ENCODE measurements at regions not wholly inside any gene's neighbourhood (a gene's known extent, or its start where the extent isn't known, plus 50 kb on each side); places are given as distances from the start of the nearest gene placed in this dataset.

- CTCF ChIA-PET, result no interaction called here
- H3K27ac ChIP-seq (ENCODE audit: low read length), result no peak overlapping the region
These were observed 82.9 kb downstream of the ELOVL4 start for GRCh38 chr6:79864421-79864820.

DNA sequence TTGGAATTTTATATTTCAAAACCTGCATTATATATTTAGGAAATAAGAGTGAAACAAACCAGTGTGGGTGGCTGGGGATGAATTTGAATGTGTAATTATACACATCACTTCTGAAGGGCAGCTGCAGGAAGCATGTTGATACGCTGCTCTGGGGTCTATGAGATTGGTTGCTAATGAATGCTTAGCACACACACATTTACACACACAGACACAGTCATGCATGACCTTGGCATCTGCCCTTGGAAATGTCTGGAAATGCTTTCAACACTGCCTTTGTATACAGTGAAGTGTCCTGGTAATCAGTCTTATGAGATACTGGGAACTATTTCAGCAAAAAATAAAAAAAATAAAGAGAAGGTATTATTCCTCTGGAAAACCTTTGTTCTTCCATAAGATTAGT, 83.4 kb downstream of the ELOVL4 start:
- H3K4me1 ChIP-seq (ENCODE audit: control insufficient read depth in 1 of 2, extremely low read depth in 1 of 2, insufficient read depth in 2 of 2, low read length in 2 of 2), result peaks cover 0 to 4% of the 10 kb centered on the region in 2 experiments
- Mint-ChIP-seq H3K27ac (no peak overlapping the region), H3K9me3 (no peaks in the 10 kb centered on the region), H3K36me3 (no peaks in the 10 kb centered on the region), H3K27me3 (no peaks in the 10 kb centered on the region), H3K4me3 (no peak overlapping the region), H3K4me1 (peaks cover 1 to 11% (median 9%) of the 10 kb centered on the region in 3 donors)
- ChIA-PET CTCF (interaction anchor here in 1 of 2 donors (0.6 kb wide), 1 partner anchor 312 kb away, joined by 5 read pairs; no protein-coding TSS in a partner anchor), POLR2A (no interaction called here)
- no peak for DNase-seq
- no peak overlapping the region for H3K27ac ChIP-seq (ENCODE audit: low read length)
- no peaks in the 10 kb centered on the region for H3K27me3 ChIP-seq (replicated peaks in 1 of 2; ENCODE audit: control insufficient read depth in 2 of 2, extremely low read depth in 1 of 2, insufficient read depth in 2 of 2, low read length in 1 of 2)
- H3K9me3 ChIP-seq, result no peaks in the 10 kb centered on the region
- no peak for ATAC-seq (replicated peaks in 1 of 4)
- WGBS (ENCODE audit: insufficient coverage), result no CpG with 5 or more reads among the region's 1 CpG
- no peak overlapping the region for H3K4me3 ChIP-seq (ENCODE audit: control insufficient read depth in 1 of 2, extremely low read depth in 1 of 2, low read length in 1 of 2)
- no peaks in the 10 kb centered on the region for H3K36me3 ChIP-seq (ENCODE audit: control insufficient read depth in 2 of 2, extremely low read depth in 1 of 2, insufficient read depth in 1 of 2, low read length in 1 of 2)

More at GRCh38 chr6:79864421-79864820, 82.9 kb downstream of the ELOVL4 start:
- H3K27me3 ChIP-seq (replicated peaks in 1 of 2; ENCODE audit: control insufficient read depth in 2 of 2, extremely low read depth in 1 of 2, insufficient read depth in 2 of 2, low read length in 1 of 2), result no peaks in the 10 kb centered on the region
- H3K9me3 ChIP-seq, result no peaks in the 10 kb centered on the region
- H3K4me1 ChIP-seq (ENCODE audit: control insufficient read depth in 1 of 2, extremely low read depth in 1 of 2, insufficient read depth in 2 of 2, low read length in 2 of 2), result peaks cover 0 to 5% of the 10 kb centered on the region in 2 experiments
- no peaks in the 10 kb centered on the region for H3K36me3 ChIP-seq (ENCODE audit: control insufficient read depth in 2 of 2, extremely low read depth in 1 of 2, insufficient read depth in 1 of 2, low read length in 1 of 2)
- DNase-seq (no peak), ATAC-seq (replicated peaks in 1 of 4) (no peak)
- Mint-ChIP-seq H3K4me3 (no peak overlapping the region), H3K9me3 (no peaks in the 10 kb centered on the region), H3K27me3 (no peaks in the 10 kb centered on the region), H3K36me3 (no peaks in the 10 kb centered on the region), H3K4me1 (peaks cover 2 to 13% (median 12%) of the 10 kb centered on the region in 3 donors), H3K27ac (no peak overlapping the region)
- POLR2A ChIA-PET, result no interaction called here
- 88% methylated on average over 1 of the region's 3 CpGs for WGBS (ENCODE audit: insufficient coverage)
- H3K4me3 ChIP-seq (ENCODE audit: control insufficient read depth in 1 of 2, extremely low read depth in 1 of 2, low read length in 1 of 2), result no peak overlapping the region

- H3K9me3 Mint-ChIP-seq, result no peaks in the 10 kb centered on the region
- no CpG with 5 or more reads among the region's 1 CpG for WGBS (ENCODE audit: insufficient coverage)
- no peaks in the 10 kb centered on the region for H3K9me3 ChIP-seq
- ATAC-seq (replicated peaks in 1 of 4) (no peak), DNase-seq (no peak)
- H3K4me3 ChIP-seq (ENCODE audit: control insufficient read depth in 1 of 2, extremely low read depth in 1 of 2, low read length in 1 of 2), result no peak overlapping the region
- H3K4me3 Mint-ChIP-seq, result no peak overlapping the region
- POLR2A ChIA-PET, result no interaction called here
- peaks cover 0 to 8% (median 5%) of the 10 kb centered on the region in 3 donors for H3K4me1 Mint-ChIP-seq
- CTCF ChIA-PET, result interaction anchor here in 1 of 2 donors (0.6 kb wide), 1 partner anchor 312 kb away, joined by 5 read pairs; no protein-coding TSS in a partner anchor
- peaks cover 0 to 4% of the 10 kb centered on the region in 2 experiments for H3K4me1 ChIP-seq (ENCODE audit: control insufficient read depth in 1 of 2, extremely low read depth in 1 of 2, insufficient read depth in 2 of 2, low read length in 2 of 2)
- H3K36me3 ChIP-seq (ENCODE audit: control insufficient read depth in 2 of 2, extremely low read depth in 1 of 2, insufficient read depth in 1 of 2, low read length in 1 of 2), result no peaks in the 10 kb centered on the region
- H3K27me3 ChIP-seq (replicated peaks in 1 of 2; ENCODE audit: control insufficient read depth in 2 of 2, extremely low read depth in 1 of 2, insufficient read depth in 2 of 2, low read length in 1 of 2), result no peaks in the 10 kb centered on the region
- H3K27me3 Mint-ChIP-seq, result no peaks in the 10 kb centered on the region
- H3K36me3 Mint-ChIP-seq, result no peaks in the 10 kb centered on the region
- no peak overlapping the region for H3K27ac Mint-ChIP-seq
- H3K27ac ChIP-seq (ENCODE audit: low read length), result no peak overlapping the region
These were observed 83.8 kb downstream of the ELOVL4 start for GRCh38 chr6:79863566-79863965.

DNA sequence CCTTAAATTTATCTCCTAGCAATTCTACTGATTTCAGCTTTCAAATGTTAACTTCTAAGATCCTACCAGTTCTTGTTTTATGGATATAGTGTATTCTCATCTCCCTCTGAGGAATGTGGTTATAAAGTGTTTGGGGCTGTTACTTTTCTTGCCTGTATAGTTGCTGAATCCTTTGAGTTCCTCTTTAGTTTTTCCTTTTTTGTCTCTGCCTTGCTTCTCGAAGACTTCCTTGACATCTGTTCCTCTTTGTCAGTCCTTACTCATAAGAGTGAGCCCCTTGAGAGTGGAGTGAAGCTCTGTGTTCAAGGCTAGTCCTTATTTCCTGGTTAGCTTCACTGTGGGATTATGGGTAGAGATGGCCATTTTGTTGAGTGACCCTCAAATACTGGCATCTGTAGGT, 84.6 kb downstream of the ELOVL4 start:
- WGBS (ENCODE audit: insufficient coverage), result no CpG with 5 or more reads among the region's 1 CpG
- Mint-ChIP-seq H3K36me3 (no peaks in the 10 kb centered on the region), H3K27me3 (no peaks in the 10 kb centered on the region), H3K9me3 (no peaks in the 10 kb centered on the region), H3K4me1 (peaks cover 0 to under 1% (median 0%) of the 10 kb centered on the region in 3 donors), H3K4me3 (no peak overlapping the region), H3K27ac (no peak overlapping the region)
- H3K4me1 ChIP-seq (ENCODE audit: control insufficient read depth in 1 of 2, extremely low read depth in 1 of 2, insufficient read depth in 2 of 2, low read length in 2 of 2), result no peaks in the 10 kb centered on the region
- ChIA-PET POLR2A (no interaction called here), CTCF (no interaction called here)
- H3K36me3 ChIP-seq (ENCODE audit: control insufficient read depth in 2 of 2, extremely low read depth in 1 of 2, insufficient read depth in 1 of 2, low read length in 1 of 2), result no peaks in the 10 kb centered on the region
- no peak for DNase-seq
- ATAC-seq (replicated peaks in 1 of 4), result no peak
- H3K27me3 ChIP-seq (replicated peaks in 1 of 2; ENCODE audit: control insufficient read depth in 2 of 2, extremely low read depth in 1 of 2, insufficient read depth in 2 of 2, low read length in 1 of 2), result no peaks in the 10 kb centered on the region
- no peak overlapping the region for H3K4me3 ChIP-seq (ENCODE audit: control insufficient read depth in 1 of 2, extremely low read depth in 1 of 2, low read length in 1 of 2)
- H3K9me3 ChIP-seq, result no peaks in the 10 kb centered on the region
- no peak overlapping the region for H3K27ac ChIP-seq (ENCODE audit: low read length)

DNA sequence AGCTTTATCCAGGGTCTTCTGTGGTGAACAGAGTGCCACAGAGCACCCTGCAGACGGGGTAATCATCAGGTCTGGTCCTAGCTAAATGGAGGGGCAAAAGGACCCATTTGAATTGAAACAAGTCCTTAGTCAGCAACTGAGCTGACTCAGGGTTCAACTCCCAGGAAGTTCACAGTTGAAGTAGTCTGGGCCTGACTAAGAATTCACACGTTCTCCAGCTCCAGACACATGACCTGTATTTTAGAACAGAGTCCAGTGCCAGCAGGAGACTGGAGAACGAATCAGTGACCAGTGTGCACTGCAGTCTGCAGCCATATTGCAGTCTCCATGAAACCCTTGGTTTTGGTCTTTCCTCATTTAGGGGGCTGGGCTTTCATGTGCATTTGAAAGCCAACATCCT, 85.2 kb downstream of the ELOVL4 start:
- Mint-ChIP-seq H3K27ac (no peak overlapping the region), H3K27me3 (no peaks in the 10 kb centered on the region)
- WGBS (ENCODE audit: insufficient coverage), result 55% methylated on average over 3 of the region's 3 CpGs

GRCh38 chr6:79861023-79861422, 86.3 kb downstream of the ELOVL4 start:
- no peak overlapping the region for H3K4me3 Mint-ChIP-seq
- CTCF ChIA-PET, result interaction anchor here in 1 of 2 donors (0.7 kb wide), 1 partner anchor 838 kb away, joined by 3 read pairs; no protein-coding TSS in a partner anchor
- WGBS (ENCODE audit: insufficient coverage), result 93% methylated on average over 3 of the region's 7 CpGs

More for the DNA sequence above, 85.2 kb downstream of the ELOVL4 start:
- H3K36me3 ChIP-seq (ENCODE audit: control insufficient read depth in 2 of 2, extremely low read depth in 1 of 2, insufficient read depth in 1 of 2, low read length in 1 of 2), result no peaks in the 10 kb centered on the region
- H3K9me3 ChIP-seq, result no peaks in the 10 kb centered on the region
- no peak overlapping the region for H3K4me3 ChIP-seq (ENCODE audit: control insufficient read depth in 1 of 2, extremely low read depth in 1 of 2, low read length in 1 of 2)
- Mint-ChIP-seq H3K9me3 (no peaks in the 10 kb centered on the region), H3K4me1 (no peaks in the 10 kb centered on the region), H3K4me3 (no peak overlapping the region), H3K36me3 (no peaks in the 10 kb centered on the region)
- CTCF ChIA-PET, result no interaction called here
- DNase-seq (no peak), ATAC-seq (replicated peaks in 1 of 4) (no peak)
- no peaks in the 10 kb centered on the region for H3K27me3 ChIP-seq (replicated peaks in 1 of 2; ENCODE audit: control insufficient read depth in 2 of 2, extremely low read depth in 1 of 2, insufficient read depth in 2 of 2, low read length in 1 of 2)
- H3K27ac ChIP-seq (ENCODE audit: low read length), result no peak overlapping the region
- POLR2A ChIA-PET, result no interaction called here
- no peaks in the 10 kb centered on the region for H3K4me1 ChIP-seq (ENCODE audit: control insufficient read depth in 1 of 2, extremely low read depth in 1 of 2, insufficient read depth in 2 of 2, low read length in 2 of 2)

DNA sequence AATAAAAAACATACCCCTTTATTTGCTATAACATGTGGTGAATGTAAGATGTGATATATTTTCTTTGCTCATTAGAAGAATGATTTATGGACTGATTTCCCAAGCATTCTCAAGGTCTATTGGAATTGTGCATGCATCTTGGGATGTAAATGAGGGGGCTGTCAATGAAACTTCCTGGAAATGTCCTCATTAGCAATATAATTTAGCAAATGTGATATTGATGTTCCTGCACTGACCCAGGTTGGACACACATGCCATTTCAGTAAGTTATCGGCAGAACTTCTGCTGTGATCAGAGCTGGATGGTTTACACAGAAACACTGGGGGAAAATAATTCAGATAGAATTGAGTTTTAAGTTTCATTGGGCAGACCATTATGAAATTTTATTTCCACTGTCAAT, 99.9 kb downstream of the ELOVL4 start:
- no peaks in the 10 kb centered on the region for H3K4me1 ChIP-seq (ENCODE audit: control insufficient read depth in 1 of 2, extremely low read depth in 1 of 2, insufficient read depth in 2 of 2, low read length in 2 of 2)
- 100% methylated on average over 1 of the region's 1 CpG for WGBS (ENCODE audit: insufficient coverage)
- H3K36me3 ChIP-seq (ENCODE audit: control insufficient read depth in 2 of 2, extremely low read depth in 1 of 2, insufficient read depth in 1 of 2, low read length in 1 of 2), result no peaks in the 10 kb centered on the region
- Mint-ChIP-seq H3K27ac (no peak overlapping the region), H3K4me3 (no peak overlapping the region), H3K4me1 (no peaks in the 10 kb centered on the region), H3K9me3 (no peaks in the 10 kb centered on the region), H3K27me3 (peaks cover 22 to 28% of the 10 kb centered on the region in 2 donors), H3K36me3 (no peaks in the 10 kb centered on the region)
- CTCF ChIA-PET, result no interaction called here
- ATAC-seq (replicated peaks in 1 of 4), result no peak
- no peak overlapping the region for H3K27ac ChIP-seq (ENCODE audit: low read length)
- no peaks in the 10 kb centered on the region for H3K9me3 ChIP-seq
- DNase-seq, result no peak
- POLR2A ChIA-PET, result no interaction called here
- H3K27me3 ChIP-seq (replicated peaks in 1 of 2; ENCODE audit: control insufficient read depth in 2 of 2, extremely low read depth in 1 of 2, insufficient read depth in 2 of 2, low read length in 1 of 2), result no peaks in the 10 kb centered on the region
- no peak overlapping the region for H3K4me3 ChIP-seq (ENCODE audit: control insufficient read depth in 1 of 2, extremely low read depth in 1 of 2, low read length in 1 of 2)

More at GRCh38 chr6:79861023-79861422, 86.3 kb downstream of the ELOVL4 start:
- H3K36me3 Mint-ChIP-seq, result no peaks in the 10 kb centered on the region
- no peaks in the 10 kb centered on the region for H3K9me3 Mint-ChIP-seq
- ATAC-seq (replicated peaks in 1 of 4), result no peak
- no peak for DNase-seq
- Histone ChIP-seq H3K4me1 (ENCODE audit: control insufficient read depth in 1 of 2, extremely low read depth in 1 of 2, insufficient read depth in 2 of 2, low read length in 2 of 2) (no peaks in the 10 kb centered on the region), H3K4me3 (ENCODE audit: control insufficient read depth in 1 of 2, extremely low read depth in 1 of 2, low read length in 1 of 2) (no peak overlapping the region), H3K9me3 (no peaks in the 10 kb centered on the region), H3K27me3 (replicated peaks in 1 of 2; ENCODE audit: control insufficient read depth in 2 of 2, extremely low read depth in 1 of 2, insufficient read depth in 2 of 2, low read length in 1 of 2) (no peaks in the 10 kb centered on the region), H3K36me3 (ENCODE audit: control insufficient read depth in 2 of 2, extremely low read depth in 1 of 2, insufficient read depth in 1 of 2, low read length in 1 of 2) (no peaks in the 10 kb centered on the region), H3K27ac (ENCODE audit: low read length) (no peak overlapping the region)
- H3K27ac Mint-ChIP-seq, result no peak overlapping the region
- H3K27me3 Mint-ChIP-seq, result no peaks in the 10 kb centered on the region
- H3K4me1 Mint-ChIP-seq, result no peaks in the 10 kb centered on the region
- POLR2A ChIA-PET, result no interaction called here
